H1 (cell line): ENCODE measurements at regions not wholly inside any gene's neighbourhood (a gene's known extent, or its start where the extent isn't known, plus 50 kb on each side); places are given as distances from the start of the nearest gene placed in this dataset.

Experiments used
- CTCF ChIA-PET: fragments of 300-600 bp; sonication (Branson Sonifier 250); formaldehyde crosslinking; loops from one replicate; lab custom pipeline; 2021; ENCODE audit not compliant: partially characterized antibody; lab: Charles Lee
- POLR2A ChIA-PET: fragments of 300-600 bp; sonication (Branson Sonifier 250); formaldehyde crosslinking; loops from one replicate; lab custom pipeline; 2021; ENCODE audit warnings: inconsistent platforms; ENCODE audit not compliant: partially characterized antibody; lab: Charles Lee
- DNase-seq, 2 experiments: peaks; one replicate each; pipeline versions ENCODE4 v3.0.0 to v3.0.0-alpha.2; 2010 to 2022; ENCODE audit warnings: low spot score in 2 of 2, low read depth in 1 of 2, mixed read lengths in 1 of 2
- FAIRE-seq: peaks from 2 replicates; lab custom pipeline; 2011; peaks lifted over from hg19 to GRCh38; lab: Jason Lieb, UNC
- H2AFZ ChIP-seq: 2 replicates; pipeline ENCODE4 v1.8.1; 2012; ENCODE audit warnings: low read length, inconsistent platforms
- H2AK5ac ChIP-seq: 2 replicates; pipeline ENCODE4 v1.6.1; 2013; ENCODE audit warnings: low read depth, low read length
- H2BK120ac ChIP-seq: replicated peaks from 2 replicates; pipeline ENCODE3; 2013; ENCODE audit warnings: low read depth, low read length, inconsistent platforms
- H2BK12ac ChIP-seq: 2 replicates; pipeline ENCODE4 v1.6.1; 2013; ENCODE audit warnings: low read depth, low read length
- H2BK15ac ChIP-seq: 2 replicates; pipeline ENCODE4 v1.6.1; 2013; ENCODE audit warnings: low read length
- H2BK20ac ChIP-seq: 2 replicates; pipeline ENCODE4 v1.6.1; 2013; ENCODE audit warnings: low read length
- H2BK5ac ChIP-seq: 2 replicates; pipeline ENCODE4 v1.6.1; 2013; ENCODE audit warnings: low read depth, low read length
- H3K14ac ChIP-seq: 2 replicates; pipeline ENCODE4 v1.6.1; 2013; ENCODE audit warnings: inconsistent platforms; ENCODE audit not compliant: insufficient read length
- H3K18ac ChIP-seq: 2 replicates; pipeline ENCODE4 v1.6.1; 2013; ENCODE audit warnings: low read length; ENCODE audit errors: extremely low read depth
- H3K23ac ChIP-seq: 2 replicates; pipeline ENCODE4 v1.6.1; 2013; ENCODE audit warnings: inconsistent platforms; ENCODE audit not compliant: insufficient read length
- H3K23me2 ChIP-seq: 2 replicates; pipeline ENCODE4 v1.6.1; 2013; ENCODE audit warnings: low read depth, low read length
- H3K27ac ChIP-seq: 2 replicates; pipeline ENCODE4 v1.6.1; 2011; ENCODE audit warnings: low read depth, low read length, inconsistent platforms
- H3K27me3 ChIP-seq, 4 experiments: replicated peaks in 1 of 4; 1 replicate in 1 of 4; 2 replicates in 3 of 4; pipeline versions ENCODE4 v1.6.1 to v1.8.1; 2011 to 2013; ENCODE audit warnings: low read length in 3 of 4, mild to moderate bottlenecking in 3 of 4, inconsistent platforms in 2 of 4, mixed read lengths in 2 of 4, moderate library complexity in 1 of 4; ENCODE audit not compliant: control insufficient read depth in 3 of 4, insufficient read depth in 3 of 4; ENCODE audit errors: extremely low read depth in 1 of 4
- H3K36me3 ChIP-seq, 4 experiments: 2 replicates each; pipeline versions ENCODE4 v1.6.1 to v1.8.1; 2011 to 2013; ENCODE audit warnings: mild to moderate bottlenecking in 4 of 4, low read length in 3 of 4, moderate library complexity in 2 of 4, control low read depth in 1 of 4, inconsistent platforms in 1 of 4; ENCODE audit not compliant: insufficient read depth in 4 of 4, control insufficient read depth in 2 of 4
- H3K4ac ChIP-seq: replicated peaks from 2 replicates; pipeline ENCODE3; 2013; ENCODE audit warnings: low read length, low read depth, mixed read lengths, inconsistent platforms; ENCODE audit not compliant: insufficient read length
- H3K4me1 ChIP-seq, 4 experiments: replicated peaks in 1 of 4; 1 replicate in 1 of 4; 2 replicates in 3 of 4; pipeline versions ENCODE4 v1.6.1 to v1.8.1; 2011 to 2013; ENCODE audit warnings: low read length in 3 of 4, inconsistent platforms in 2 of 4, mixed read lengths in 1 of 4; ENCODE audit not compliant: insufficient read depth in 4 of 4, control insufficient read depth in 3 of 4
- H3K4me2 ChIP-seq, 2 experiments: 2 replicates each; pipeline versions ENCODE4 v1.6.1 to v1.8.1; 2011 to 2013; ENCODE audit warnings: low read depth in 2 of 2, low read length in 2 of 2, control low read depth in 1 of 2, inconsistent platforms in 1 of 2, mild to moderate bottlenecking in 1 of 2; ENCODE audit not compliant: insufficient read depth in 1 of 2
- H3K4me3 ChIP-seq, 4 experiments: fragments of 200-600, 300-600 bp in 1 of 4; sonication (generic), shearing (Covaris generic), sonication (Bioruptor Twin) in 1 of 4; 2 replicates each; pipeline versions ENCODE4 v1.5.1 to v1.8.1; 2011 to 2016; ENCODE audit warnings: low read length in 4 of 4, low read depth in 3 of 4, control low read depth in 2 of 4, inconsistent platforms in 2 of 4, mild to moderate bottlenecking in 2 of 4, mixed read lengths in 1 of 4, moderate library complexity in 1 of 4; ENCODE audit not compliant: insufficient read depth in 2 of 4; ENCODE audit errors: extremely low read depth in 1 of 4
- H3K56ac ChIP-seq: replicated peaks from 2 replicates; pipeline ENCODE3; 2013; ENCODE audit warnings: low read depth, mild to moderate bottlenecking, mixed read lengths, low read length, inconsistent platforms; ENCODE audit not compliant: insufficient read length
- H3K79me1 ChIP-seq: 2 replicates; pipeline ENCODE4 v1.6.1; 2013; ENCODE audit warnings: low read depth, low read length, control low read depth
- H3K79me2 ChIP-seq, 2 experiments: 2 replicates each; pipeline versions ENCODE4 v1.6.1 to v1.8.1; 2012 to 2013; ENCODE audit warnings: low read length in 2 of 2, mild to moderate bottlenecking in 2 of 2, inconsistent platforms in 1 of 2; ENCODE audit not compliant: insufficient read depth in 2 of 2, control insufficient read depth in 1 of 2
- H3K9ac ChIP-seq, 4 experiments: replicated peaks in 1 of 4; 1 replicate in 1 of 4; 2 replicates in 3 of 4; pipeline versions ENCODE4 v1.6.1 to v1.8.1; 2011 to 2013; ENCODE audit warnings: low read depth in 3 of 4, low read length in 3 of 4, control low read depth in 2 of 4, mild to moderate bottlenecking in 2 of 4, moderate library complexity in 2 of 4, inconsistent platforms in 1 of 4; ENCODE audit errors: extremely low read depth in 1 of 4
- H3K9me3 ChIP-seq, 2 experiments: 2 replicates each; pipeline versions ENCODE4 v1.6.1 to v1.8.1; 2012 to 2013; ENCODE audit warnings: mild to moderate bottlenecking in 2 of 2, moderate library complexity in 2 of 2, control low read depth in 1 of 2, inconsistent platforms in 1 of 2, low read depth in 1 of 2, low read length in 1 of 2, mixed read lengths in 1 of 2; ENCODE audit not compliant: insufficient read depth in 2 of 2
- H4K20me1 ChIP-seq, 2 experiments: replicated peaks in 1 of 2; 2 replicates each; pipeline versions ENCODE3 to v1.8.1; 2011 to 2013; ENCODE audit warnings: inconsistent platforms in 2 of 2, low read length in 2 of 2, mild to moderate bottlenecking in 1 of 2; ENCODE audit not compliant: insufficient read depth in 2 of 2, control insufficient read depth in 1 of 2
- H4K5ac ChIP-seq: 2 replicates; pipeline ENCODE4 v1.6.1; 2013; ENCODE audit warnings: low read length, low read depth, mixed read lengths, inconsistent platforms; ENCODE audit not compliant: insufficient read length
- H4K8ac ChIP-seq: 2 replicates; pipeline ENCODE4 v1.8.0; 2013; ENCODE audit warnings: mild to moderate bottlenecking, moderate library complexity, low read length, inconsistent platforms; ENCODE audit not compliant: insufficient read depth; ENCODE audit errors: extremely low read depth
- H4K91ac ChIP-seq: replicated peaks from 2 replicates; pipeline ENCODE3; 2013; ENCODE audit warnings: low read length, mixed read lengths, inconsistent platforms; ENCODE audit not compliant: insufficient read length
- CBX5 ChIP-seq: fragments of 300-800, 300-1000 bp; sonication (generic); IDR thresholded peaks from 2 replicates; pipeline ENCODE4 v1.7.1; 2016; ENCODE audit warnings: antibody characterized with exemption, low read length, low read depth
- CHD2 ChIP-seq: IDR thresholded peaks from 2 replicates; pipeline ENCODE4 v1.6.1; 2012; ENCODE audit warnings: low read length, improper control_type of control experiment
- PHF8 ChIP-seq: fragments of 200-600 bp; sonication (generic); conservative IDR thresholded peaks from 2 replicates; pipeline ENCODE4 v1.7.1; 2012; ENCODE audit warnings: low read depth, mild to moderate bottlenecking, inconsistent platforms, low read length, moderate library complexity
- SIRT6 ChIP-seq: IDR thresholded peaks from one replicate; pipeline ENCODE4 v1.7.1; 2012; ENCODE audit warnings: low read length, inconsistent platforms
- SIX5 ChIP-seq: IDR thresholded peaks from 2 replicates; pipeline ENCODE4 v1.6.1; 2011; ENCODE audit warnings: mild to moderate bottlenecking, low read depth, low read length
- SP4 ChIP-seq: IDR thresholded peaks from 2 replicates; pipeline ENCODE4 v1.6.1; 2012; ENCODE audit warnings: low read length, inconsistent platforms
- whole genome bisulfite sequencing, 2 experiments: shearing (Covaris generic) in 1 of 2; methylation state at CpG; one replicate each; pipeline versions ENCODE4 v1.1.6 to v1.1.7; 2013 to 2015; ENCODE audit warnings: low lambda C conversion rate in 2 of 2, mixed read lengths in 2 of 2, inconsistent platforms in 1 of 2, low coverage in 1 of 2, missing lambda C conversion rate in 1 of 2; ENCODE audit not compliant: insufficient replicate concordance in 2 of 2, insufficient coverage in 1 of 2, insufficient read length in 1 of 2; ENCODE audit errors: extremely low coverage in 1 of 2, missing lambda C conversion rate in 1 of 2; 5-methylcytosine and 5-hydroxymethylcytosine counted together

GRCh38 chr11:90447618-90448017 lies 224.8 kb upstream of the CHORDC1 start:
- H3K27ac ChIP-seq: no peak overlapping the region
- CTCF ChIA-PET: interaction anchor here (1.3 kb wide), 1 partner anchor 13 kb away, joined by 3 read pairs; no protein-coding TSS in a partner anchor
- H2BK12ac ChIP-seq: no peak overlapping the region
- no peaks in the 10 kb centered on the region for H3K9me3 ChIP-seq
- no peak overlapping the region for H2BK120ac ChIP-seq
- no peak overlapping the region for H3K56ac ChIP-seq
- no peaks in the 10 kb centered on the region for H3K79me1 ChIP-seq
- no peak overlapping the region for H2BK5ac ChIP-seq
- H2AFZ ChIP-seq: no peak overlapping the region
- no peak overlapping the region for H3K14ac ChIP-seq
- H3K4me3 ChIP-seq: no peak overlapping the region
- no peak overlapping the region for H2BK20ac ChIP-seq
- no peak overlapping the region for H3K18ac ChIP-seq
- H4K5ac ChIP-seq: no peak overlapping the region
- H4K20me1 ChIP-seq: no peaks in the 10 kb centered on the region
- H3K23me2 ChIP-seq: no peaks in the 10 kb centered on the region
- H3K23ac ChIP-seq: no peak overlapping the region
- H3K4me1 ChIP-seq: no peaks in the 10 kb centered on the region
- no peak overlapping the region for H2BK15ac ChIP-seq
- no peaks in the 10 kb centered on the region for H3K27me3 ChIP-seq
- no peak overlapping the region for H4K91ac ChIP-seq
- no peak overlapping the region for H4K8ac ChIP-seq
- no peak overlapping the region for H3K9ac ChIP-seq
- no peak overlapping the region for H3K4me2 ChIP-seq
- no peaks in the 10 kb centered on the region for H3K36me3 ChIP-seq
- TF ChIP-seq PHF8 (no peak), SP4 (no peak), SIX5 (no peak), SIRT6 (no peak), CBX5 (no peak), CHD2 (no peak)
- no peak for FAIRE-seq
- H2AK5ac ChIP-seq: no peak overlapping the region
- POLR2A ChIA-PET: no interaction called here
- DNase-seq: no peak
- no peaks in the 10 kb centered on the region for H3K79me2 ChIP-seq
- WGBS, 2 experiments: 100% methylated on average over 5 of the region's 5 CpGs; no CpG with 5 or more reads in 1 of the 2 experiments
- H3K4ac ChIP-seq: no peak overlapping the region
